Parathyroid adenoma (tissue), 2 donors: ENCODE measurements at regions not wholly inside any gene's neighbourhood (a gene's known extent, or its start where the extent isn't known, plus 50 kb on each side); places are given as distances from the start of the nearest gene placed in this dataset.

ENCODE experiments used
- H2AFZ ChIP-seq: fragments of 300-600 bp; sonication (generic); one replicate; pipeline ENCODE4 v1.7.0; 2017; ENCODE audit warnings: antibody characterized with exemption, mild to moderate bottlenecking
- H3K27ac ChIP-seq: fragments of 300-600 bp; sonication (generic); one replicate; pipeline ENCODE4 v1.7.0; 2017
- H3K27me3 ChIP-seq: fragments of 300-600 bp; sonication (generic); one replicate; pipeline ENCODE4 v1.7.0; 2017; ENCODE audit warnings: low read length; ENCODE audit not compliant: control insufficient read depth, insufficient read depth
- H3K36me3 ChIP-seq: fragments of 300-600 bp; sonication (generic); one replicate; pipeline ENCODE4 v1.7.0; 2017; ENCODE audit warnings: low read length; ENCODE audit not compliant: control insufficient read depth, insufficient read depth
- H3K4me1 ChIP-seq: fragments of 300-600 bp; sonication (generic); one replicate; pipeline ENCODE4 v1.7.0; 2017; ENCODE audit warnings: control low read depth
- H3K4me2 ChIP-seq: fragments of 300-600 bp; sonication (generic); one replicate; pipeline ENCODE4 v1.7.0; 2017; ENCODE audit warnings: low read length
- H3K4me3 ChIP-seq: fragments of 300-600 bp; sonication (generic); one replicate; pipeline ENCODE4 v1.7.0; 2017; ENCODE audit warnings: low read depth, low read length
- H3K79me2 ChIP-seq: fragments of 300-600 bp; sonication (generic); one replicate; pipeline ENCODE4 v1.7.0; 2017; ENCODE audit warnings: control low read depth
- H3K9ac ChIP-seq: fragments of 300-600 bp; sonication (generic); one replicate; pipeline ENCODE4 v1.7.0; 2017; ENCODE audit warnings: mild to moderate bottlenecking
- H3K9me3 ChIP-seq: fragments of 300-600 bp; sonication (generic); one replicate; pipeline ENCODE4 v1.7.0; 2017; ENCODE audit warnings: low read length; ENCODE audit not compliant: control insufficient read depth
- TF ChIP-seq, protein P1 (sequence below): fragments of 300-600 bp; sonication (generic); IDR thresholded peaks from one replicate; pipeline ENCODE4 v1.7.0; 2017; ENCODE audit warnings: antibody characterized with exemption, mild to moderate bottlenecking
- donor health status: primary hyperparathyroidism.

- no peaks in the 10 kb centered on the region for H3K27me3 ChIP-seq
- no peak overlapping the region for H3K4me3 ChIP-seq
- no peak overlapping the region for H3K4me2 ChIP-seq
- H3K9ac ChIP-seq, result no peak overlapping the region
- H3K9me3 ChIP-seq, result no peaks in the 10 kb centered on the region
- no peak overlapping the region for H2AFZ ChIP-seq
- no peaks in the 10 kb centered on the region for H3K79me2 ChIP-seq
- H3K36me3 ChIP-seq, result no peaks in the 10 kb centered on the region
- H3K27ac ChIP-seq, result no peak overlapping the region
- H3K4me1 ChIP-seq, result no peaks in the 10 kb centered on the region
- TF ChIP-seq, protein P1, sequence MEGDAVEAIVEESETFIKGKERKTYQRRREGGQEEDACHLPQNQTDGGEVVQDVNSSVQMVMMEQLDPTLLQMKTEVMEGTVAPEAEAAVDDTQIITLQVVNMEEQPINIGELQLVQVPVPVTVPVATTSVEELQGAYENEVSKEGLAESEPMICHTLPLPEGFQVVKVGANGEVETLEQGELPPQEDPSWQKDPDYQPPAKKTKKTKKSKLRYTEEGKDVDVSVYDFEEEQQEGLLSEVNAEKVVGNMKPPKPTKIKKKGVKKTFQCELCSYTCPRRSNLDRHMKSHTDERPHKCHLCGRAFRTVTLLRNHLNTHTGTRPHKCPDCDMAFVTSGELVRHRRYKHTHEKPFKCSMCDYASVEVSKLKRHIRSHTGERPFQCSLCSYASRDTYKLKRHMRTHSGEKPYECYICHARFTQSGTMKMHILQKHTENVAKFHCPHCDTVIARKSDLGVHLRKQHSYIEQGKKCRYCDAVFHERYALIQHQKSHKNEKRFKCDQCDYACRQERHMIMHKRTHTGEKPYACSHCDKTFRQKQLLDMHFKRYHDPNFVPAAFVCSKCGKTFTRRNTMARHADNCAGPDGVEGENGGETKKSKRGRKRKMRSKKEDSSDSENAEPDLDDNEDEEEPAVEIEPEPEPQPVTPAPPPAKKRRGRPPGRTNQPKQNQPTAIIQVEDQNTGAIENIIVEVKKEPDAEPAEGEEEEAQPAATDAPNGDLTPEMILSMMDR, result no peak
Measured at GRCh38 chr10:130770018-130770630, 541.4 kb downstream of the TCERG1L start.

GRCh38 chr10:130771491-130771946 is 540.0 kb downstream of the TCERG1L start:
- no peak overlapping the region for H2AFZ ChIP-seq
- no peak overlapping the region for H3K9ac ChIP-seq
- H3K36me3 ChIP-seq, result no peaks in the 10 kb centered on the region
- TF ChIP-seq, protein P1, result no peak
- no peak overlapping the region for H3K4me3 ChIP-seq
- H3K79me2 ChIP-seq, result no peaks in the 10 kb centered on the region
- H3K4me2 ChIP-seq, result no peak overlapping the region
- H3K4me1 ChIP-seq, result no peaks in the 10 kb centered on the region
- no peak overlapping the region for H3K27ac ChIP-seq
- no peaks in the 10 kb centered on the region for H3K27me3 ChIP-seq
- no peaks in the 10 kb centered on the region for H3K9me3 ChIP-seq

- Histone ChIP-seq H2AFZ (no peak overlapping the region), H3K9ac (no peak overlapping the region), H3K4me3 (no peak overlapping the region), H3K27me3 (no peaks in the 10 kb centered on the region), H3K9me3 (no peaks in the 10 kb centered on the region), H3K36me3 (no peaks in the 10 kb centered on the region), H3K27ac (no peak overlapping the region), H3K4me2 (no peak overlapping the region), H3K79me2 (no peaks in the 10 kb centered on the region), H3K4me1 (no peaks in the 10 kb centered on the region)
- TF ChIP-seq, protein P1, result no peak
Measured at GRCh38 chr10:130772056-130772455, 539.5 kb downstream of the TCERG1L start.

DNA sequence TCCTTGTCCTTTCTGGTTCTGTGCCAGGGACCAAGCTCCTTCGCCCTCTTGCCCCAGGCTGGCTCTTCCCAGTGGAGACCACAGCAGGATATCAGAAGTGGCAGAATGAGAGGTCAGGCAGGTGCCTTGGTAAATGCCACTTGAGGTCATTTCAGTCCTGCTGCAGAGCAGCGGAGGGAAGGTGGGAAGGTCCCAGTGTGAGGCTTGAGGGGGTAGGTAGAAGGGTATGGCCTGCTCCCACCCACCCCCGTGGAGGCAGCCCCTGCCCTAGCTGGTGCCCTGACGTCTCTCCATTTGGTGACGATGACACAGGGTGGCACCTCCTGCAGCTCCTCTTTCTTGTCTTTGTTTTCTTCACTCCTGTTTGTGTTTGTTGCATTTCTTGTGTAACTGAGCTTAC is 538.8 kb downstream of the TCERG1L start:
- no peak overlapping the region for H3K4me2 ChIP-seq
- H3K36me3 ChIP-seq, result no peaks in the 10 kb centered on the region
- no peak overlapping the region for H3K4me3 ChIP-seq
- H3K4me1 ChIP-seq, result no peaks in the 10 kb centered on the region
- H2AFZ ChIP-seq, result no peak overlapping the region
- no peaks in the 10 kb centered on the region for H3K79me2 ChIP-seq
- TF ChIP-seq, protein P1, result no peak
- H3K9me3 ChIP-seq, result no peaks in the 10 kb centered on the region
- no peak overlapping the region for H3K9ac ChIP-seq
- no peak overlapping the region for H3K27ac ChIP-seq
- no peaks in the 10 kb centered on the region for H3K27me3 ChIP-seq

GRCh38 chr10:130773941-130774340 is 537.6 kb downstream of the TCERG1L start:
- no peaks in the 10 kb centered on the region for H3K4me1 ChIP-seq
- H3K36me3 ChIP-seq, result no peaks in the 10 kb centered on the region
- H3K9me3 ChIP-seq, result no peaks in the 10 kb centered on the region
- H2AFZ ChIP-seq, result no peak overlapping the region
- TF ChIP-seq, protein P1, result no peak
- H3K4me2 ChIP-seq, result no peak overlapping the region
- no peaks in the 10 kb centered on the region for H3K27me3 ChIP-seq
- H3K4me3 ChIP-seq, result no peak overlapping the region
- no peak overlapping the region for H3K9ac ChIP-seq
- H3K27ac ChIP-seq, result no peak overlapping the region
- H3K79me2 ChIP-seq, result no peaks in the 10 kb centered on the region
